Panc1 (cell line): ENCODE measurements at regions not wholly inside any gene's neighbourhood (a gene's known extent, or its start where the extent isn't known, plus 50 kb on each side); places are given as distances from the start of the nearest gene placed in this dataset.

Experiments used
- ATAC-seq: fragments of 200-7000 bp; cut with Tn5 transposase; 2 replicates; pipeline ENCODE4 v1.9.1; 2020; ENCODE audit warnings: mild to moderate bottlenecking, moderate library complexity
- BruUV-seq: library from RNA; stranded (reverse); fragments of 400-500 nt; replicated peaks from 2 replicates; lab custom pipeline; 2021; lab: Mats Ljungman, UMichigan
- CTCF ChIA-PET: fragments of 300-600 bp; sonication (Branson Sonifier 250); formaldehyde crosslinking; loops from one replicate; lab custom pipeline; 2022; ENCODE audit warnings: antibody characterized with exemption; lab: Charles Lee
- POLR2A ChIA-PET: fragments of 300-600 bp; sonication (Branson Sonifier 250); formaldehyde crosslinking; loops from one replicate; lab custom pipeline; 2022; ENCODE audit warnings: antibody characterized with exemption; lab: Charles Lee
- DNase-seq: peaks from one replicate; pipeline ENCODE4 v3.0.0-alpha.2; 2010; ENCODE audit warnings: low read depth, low spot score
- H3K27ac ChIP-seq: 2 replicates; pipeline ENCODE4 v1.5.1; 2011; ENCODE audit warnings: mild to moderate bottlenecking, low read length, inconsistent platforms
- H3K27me3 ChIP-seq: fragments of 200-500 bp; sonication (Bioruptor generic); 2 replicates; pipeline ENCODE4 v1.6.0; 2014; ENCODE audit warnings: low read length, inconsistent platforms; ENCODE audit not compliant: control insufficient read depth, insufficient read depth
- H3K36me3 ChIP-seq: fragments of 200-500 bp; sonication (Bioruptor generic); 2 replicates; pipeline ENCODE4 v1.5.1; 2014; ENCODE audit warnings: inconsistent platforms, mild to moderate bottlenecking, low read length, moderate library complexity; ENCODE audit not compliant: control insufficient read depth, insufficient read depth
- H3K4me1 ChIP-seq: 2 replicates; pipeline ENCODE4 v1.5.1; 2011; ENCODE audit warnings: inconsistent platforms, mild to moderate bottlenecking, low read length, moderate library complexity; ENCODE audit not compliant: control insufficient read depth, insufficient read depth
- H3K4me3 ChIP-seq, 2 experiments: 2 replicates each; pipeline ENCODE4 v1.5.1; 2011 to 2012; ENCODE audit warnings: low read depth in 2 of 2, low read length in 2 of 2, mild to moderate bottlenecking in 2 of 2, inconsistent platforms in 1 of 2, moderate library complexity in 1 of 2
- H3K9me3 ChIP-seq: fragments of 200-500 bp; sonication (Bioruptor generic); 2 replicates; pipeline ENCODE4 v1.5.1; 2014; ENCODE audit warnings: low read depth, mild to moderate bottlenecking, inconsistent platforms, low read length, moderate library complexity; ENCODE audit not compliant: control insufficient read depth, insufficient read depth
- POLR2AphosphoS5 ChIP-seq: IDR thresholded peaks from 2 replicates; pipeline ENCODE4 v1.6.1; 2012; ENCODE audit warnings: mild to moderate bottlenecking, low read depth, low read length, moderate library complexity
- SIN3A ChIP-seq: IDR thresholded peaks from 2 replicates; pipeline ENCODE4 v1.6.1; 2012; ENCODE audit warnings: low read depth, mild to moderate bottlenecking, low read length, moderate library complexity, borderline replicate concordance; ENCODE audit not compliant: insufficient read depth
- TCF7L2 ChIP-seq: IDR thresholded peaks from 2 replicates; pipeline ENCODE4 v1.6.1; 2011; ENCODE audit warnings: mild to moderate bottlenecking, low read depth, low read length, inconsistent platforms
- in situ Hi-C: cut with HindIII; loops from 2 replicates; pipeline ENCODE4 v1.10.0; 2016; ENCODE audit warnings: low sequenced_read_pairs, low pct_unique_long_range_greater_than_20kb
- intact Hi-C: fragments of 100-400 bp; cut with micrococcal nuclease; formaldehyde crosslinking; loops from one replicate; pipeline ENCODE4 v1.10.0; 2022; ENCODE audit not compliant: unreplicated experiment
- TF ChIP-seq, protein P1 (sequence below), 2 experiments: IDR thresholded peaks; 2 replicates each; pipeline ENCODE4 v1.6.1; 2011 to 2012; ENCODE audit warnings: low read depth in 2 of 2, control low read depth in 1 of 2, low read length in 1 of 2, mild to moderate bottlenecking in 1 of 2, moderate library complexity in 1 of 2; ENCODE audit not compliant: insufficient read depth in 1 of 2

GRCh38 chr22:26974914-26975803 is 317.8 kb downstream of the MIAT start:
- POLR2A ChIA-PET: no interaction called here
- no peaks in the 10 kb centered on the region for H3K36me3 ChIP-seq
- no peaks in the 10 kb centered on the region; the same call in 1 of the 2 replicates for H3K27me3 ChIP-seq
- intact Hi-C loops: no loop called here
- in situ Hi-C loops: no loop called here
- H3K27ac ChIP-seq: no peak overlapping the region
- TF ChIP-seq POLR2AphosphoS5 (no peak), TCF7L2 (no peak), SIN3A (no peak)
- no peaks in the 10 kb centered on the region for H3K4me1 ChIP-seq
- no peak for DNase-seq
- no TSS peak for BruUV-seq
- H3K9me3 ChIP-seq: no peaks in the 10 kb centered on the region
- H3K4me3 ChIP-seq: no peak overlapping the region
- CTCF ChIA-PET: no interaction called here
- ATAC-seq: no peak

DNA sequence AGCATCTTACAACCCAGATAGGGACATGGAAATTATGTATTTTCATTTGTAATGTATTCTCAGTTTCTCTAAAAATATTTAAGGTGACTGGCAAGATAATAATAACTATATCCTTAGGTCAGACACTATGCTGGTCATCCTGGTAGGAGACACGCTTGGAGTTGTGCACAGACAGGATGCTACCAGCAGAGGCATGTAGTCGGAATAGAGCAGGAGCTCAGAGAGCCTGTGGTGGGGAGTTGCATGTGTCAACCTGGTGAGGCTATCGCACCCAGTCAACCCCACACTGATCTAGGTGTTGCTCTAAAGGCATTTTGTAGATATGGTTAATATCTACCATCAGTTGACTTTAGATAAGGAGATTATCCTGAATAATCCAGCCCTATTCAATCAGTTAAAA is 318.5 kb downstream of the MIAT start:
- Histone ChIP-seq H3K27ac (no peak overlapping the region), H3K4me1 (no peaks in the 10 kb centered on the region), H3K4me3 (no peak overlapping the region), H3K9me3 (no peaks in the 10 kb centered on the region), H3K27me3 (no peaks in the 10 kb centered on the region; the same call in 1 of the 2 replicates), H3K36me3 (no peaks in the 10 kb centered on the region)
- ATAC-seq (no peak), DNase-seq (no peak)
- intact Hi-C loops (no loop called here), in situ Hi-C loops (no loop called here)
- no TSS peak for BruUV-seq
- ChIA-PET CTCF (no interaction called here), POLR2A (no interaction called here)
- TF ChIP-seq POLR2AphosphoS5: no peak

- H3K36me3 ChIP-seq: no peaks in the 10 kb centered on the region
- no TSS peak for BruUV-seq
These were observed 320.5 kb downstream of the MIAT start for GRCh38 chr22:26977741-26978376.

More at GRCh38 chr22:26977741-26978376, 320.5 kb downstream of the MIAT start:
- Histone ChIP-seq H3K4me3 (no peak overlapping the region), H3K27me3 (no peaks in the 10 kb centered on the region; the same call in 1 of the 2 replicates), H3K4me1 (no peaks in the 10 kb centered on the region), H3K9me3 (no peaks in the 10 kb centered on the region), H3K27ac (no peak overlapping the region)
- ATAC-seq: no peak
- intact Hi-C loops: no loop called here
- CTCF ChIA-PET: no interaction called here
- in situ Hi-C loops: no loop called here
- POLR2A ChIA-PET: interaction anchor here (0.5 kb wide), 1 partner anchor 302 kb away, joined by 5 read pairs; no protein-coding TSS in a partner anchor
- TF ChIP-seq POLR2AphosphoS5 (no peak), TCF7L2 (no peak), SIN3A (no peak)
- TF ChIP-seq, protein P1, sequence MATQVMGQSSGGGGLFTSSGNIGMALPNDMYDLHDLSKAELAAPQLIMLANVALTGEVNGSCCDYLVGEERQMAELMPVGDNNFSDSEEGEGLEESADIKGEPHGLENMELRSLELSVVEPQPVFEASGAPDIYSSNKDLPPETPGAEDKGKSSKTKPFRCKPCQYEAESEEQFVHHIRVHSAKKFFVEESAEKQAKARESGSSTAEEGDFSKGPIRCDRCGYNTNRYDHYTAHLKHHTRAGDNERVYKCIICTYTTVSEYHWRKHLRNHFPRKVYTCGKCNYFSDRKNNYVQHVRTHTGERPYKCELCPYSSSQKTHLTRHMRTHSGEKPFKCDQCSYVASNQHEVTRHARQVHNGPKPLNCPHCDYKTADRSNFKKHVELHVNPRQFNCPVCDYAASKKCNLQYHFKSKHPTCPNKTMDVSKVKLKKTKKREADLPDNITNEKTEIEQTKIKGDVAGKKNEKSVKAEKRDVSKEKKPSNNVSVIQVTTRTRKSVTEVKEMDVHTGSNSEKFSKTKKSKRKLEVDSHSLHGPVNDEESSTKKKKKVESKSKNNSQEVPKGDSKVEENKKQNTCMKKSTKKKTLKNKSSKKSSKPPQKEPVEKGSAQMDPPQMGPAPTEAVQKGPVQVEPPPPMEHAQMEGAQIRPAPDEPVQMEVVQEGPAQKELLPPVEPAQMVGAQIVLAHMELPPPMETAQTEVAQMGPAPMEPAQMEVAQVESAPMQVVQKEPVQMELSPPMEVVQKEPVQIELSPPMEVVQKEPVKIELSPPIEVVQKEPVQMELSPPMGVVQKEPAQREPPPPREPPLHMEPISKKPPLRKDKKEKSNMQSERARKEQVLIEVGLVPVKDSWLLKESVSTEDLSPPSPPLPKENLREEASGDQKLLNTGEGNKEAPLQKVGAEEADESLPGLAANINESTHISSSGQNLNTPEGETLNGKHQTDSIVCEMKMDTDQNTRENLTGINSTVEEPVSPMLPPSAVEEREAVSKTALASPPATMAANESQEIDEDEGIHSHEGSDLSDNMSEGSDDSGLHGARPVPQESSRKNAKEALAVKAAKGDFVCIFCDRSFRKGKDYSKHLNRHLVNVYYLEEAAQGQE (IDR thresholded peaks at IDR 0.05; ENCODE audit: insufficient read depth in 1 of 2, low read depth in 2 of 2, low read length in 1 of 2): peak; percentile 56 to 70; a peak in 3 of 4 replicates
- no peak for DNase-seq
